ENCODE measurements at regions not wholly inside any gene's neighbourhood (a gene's known extent, or its start where the extent isn't known, plus 50 kb on each side); places are given as distances from the start of the nearest gene placed in this dataset.

DNA sequence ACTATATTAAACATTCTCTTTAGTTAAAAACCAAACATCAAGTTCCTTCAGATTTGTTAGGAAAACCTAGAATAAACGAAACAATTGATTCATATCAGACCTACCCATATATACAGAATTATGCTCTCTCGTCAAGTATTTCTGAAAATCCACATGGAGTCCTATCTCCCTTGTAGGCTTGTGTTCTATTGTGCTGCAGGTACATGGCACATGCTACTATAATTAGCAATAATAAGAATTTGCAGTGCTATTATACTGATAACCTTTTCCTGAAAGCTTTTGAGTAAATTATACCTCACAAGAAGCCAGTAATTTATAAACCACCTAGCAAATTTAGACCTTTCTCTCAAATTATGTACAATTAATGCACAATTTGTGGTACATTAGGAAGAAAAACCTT is 158.6 kb upstream of the STK17B start:
- H3K4me1 ChIP-seq (ENCODE audit: insufficient read depth, low read length) = no peaks in the 10 kb centered on the region
- H2BK120ac ChIP-seq (ENCODE audit: low read depth, low read length, poor library complexity, severe bottlenecking) = no peak overlapping the region
- no peak overlapping the region for H2BK5ac ChIP-seq (ENCODE audit: insufficient read length, low read length)
- no peak overlapping the region for H4K91ac ChIP-seq (ENCODE audit: insufficient read length, low read depth, low read length)
- H3K56ac ChIP-seq (ENCODE audit: insufficient read length, low read depth, low read length) = no peak overlapping the region
- H3K4me1 Mint-ChIP-seq = 0 out of 4 replicates have a peak, but pooled peaks cover 0 to under 1% of the 10 kb centered on the region in 2 experiments
- H3T11ph ChIP-seq (ENCODE audit: low read length) = no peak overlapping the region
- no peak overlapping the region for H3K27ac ChIP-seq (ENCODE audit: insufficient read length, low read depth, low read length)
- no peaks in the 10 kb centered on the region for H3K79me2 ChIP-seq (ENCODE audit: insufficient read depth, low read length)
- no peaks in the 10 kb centered on the region for H3K9me3 ChIP-seq (ENCODE audit: control insufficient read depth, low read depth, low read length)
- H3K4me3 Mint-ChIP-seq = no peak overlapping the region
- no peak overlapping the region for H2AK5ac ChIP-seq (ENCODE audit: insufficient read length, low read length)
- H2BK15ac ChIP-seq (ENCODE audit: low read depth, low read length) = no peak overlapping the region
- no peak overlapping the region for H2AFZ ChIP-seq (ENCODE audit: low read length)
- no peaks in the 10 kb centered on the region for H3K79me1 ChIP-seq (ENCODE audit: insufficient read depth, low read depth, low read length, poor library complexity, severe bottlenecking)
- H4K20me1 ChIP-seq (ENCODE audit: control insufficient read depth, insufficient read depth, insufficient read length) = no peaks in the 10 kb centered on the region
- no peak overlapping the region for H3K18ac ChIP-seq (ENCODE audit: insufficient read length, low read depth, low read length)
- no peak overlapping the region for H4K5ac ChIP-seq (ENCODE audit: insufficient read length, low read depth, low read length)
- no peak overlapping the region for H3K27ac Mint-ChIP-seq
- no peak overlapping the region for H2BK20ac ChIP-seq (ENCODE audit: low read depth, low read length, poor library complexity, severe bottlenecking)
- no peaks in the 10 kb centered on the region for H3K23me2 ChIP-seq (ENCODE audit: insufficient read length, low read depth, low read length, poor library complexity, severe bottlenecking)
- TF ChIP-seq, protein P1, sequence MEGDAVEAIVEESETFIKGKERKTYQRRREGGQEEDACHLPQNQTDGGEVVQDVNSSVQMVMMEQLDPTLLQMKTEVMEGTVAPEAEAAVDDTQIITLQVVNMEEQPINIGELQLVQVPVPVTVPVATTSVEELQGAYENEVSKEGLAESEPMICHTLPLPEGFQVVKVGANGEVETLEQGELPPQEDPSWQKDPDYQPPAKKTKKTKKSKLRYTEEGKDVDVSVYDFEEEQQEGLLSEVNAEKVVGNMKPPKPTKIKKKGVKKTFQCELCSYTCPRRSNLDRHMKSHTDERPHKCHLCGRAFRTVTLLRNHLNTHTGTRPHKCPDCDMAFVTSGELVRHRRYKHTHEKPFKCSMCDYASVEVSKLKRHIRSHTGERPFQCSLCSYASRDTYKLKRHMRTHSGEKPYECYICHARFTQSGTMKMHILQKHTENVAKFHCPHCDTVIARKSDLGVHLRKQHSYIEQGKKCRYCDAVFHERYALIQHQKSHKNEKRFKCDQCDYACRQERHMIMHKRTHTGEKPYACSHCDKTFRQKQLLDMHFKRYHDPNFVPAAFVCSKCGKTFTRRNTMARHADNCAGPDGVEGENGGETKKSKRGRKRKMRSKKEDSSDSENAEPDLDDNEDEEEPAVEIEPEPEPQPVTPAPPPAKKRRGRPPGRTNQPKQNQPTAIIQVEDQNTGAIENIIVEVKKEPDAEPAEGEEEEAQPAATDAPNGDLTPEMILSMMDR (conservative IDR thresholded peaks at IDR 0.05) = no peak
- H4K8ac ChIP-seq (replicated peaks; ENCODE audit: insufficient read length, low read depth, low read length) = no peak overlapping the region
- H3K9ac ChIP-seq (ENCODE audit: extremely low read depth, insufficient read length, low read length) = no peak overlapping the region
- no peak overlapping the region for H2BK12ac ChIP-seq (ENCODE audit: insufficient read length, low read depth, low read length)
- H3K4ac ChIP-seq (ENCODE audit: low read depth, low read length) = no peak overlapping the region
- H3K27me3 Mint-ChIP-seq (ENCODE audit: low read depth) = no peaks in the 10 kb centered on the region
- WGBS (ENCODE audit: extremely low coverage, insufficient read length, low lambda C conversion rate) = no CpG with 5 or more reads among the region's 2 CpGs
- H3K4me2 ChIP-seq (ENCODE audit: insufficient read depth, insufficient read length, low read length) = no peak overlapping the region
- no peak overlapping the region for H3K14ac ChIP-seq (ENCODE audit: insufficient read depth, low read length)
- no peak for DNase-seq
- H3K27me3 ChIP-seq (ENCODE audit: insufficient read depth, low read length) = no peaks in the 10 kb centered on the region
- no peaks in the 10 kb centered on the region for H3K36me3 Mint-ChIP-seq (ENCODE audit: insufficient read depth in 1 of 3, low read depth in 3 of 3)
- no peak overlapping the region for H3K23ac ChIP-seq (ENCODE audit: insufficient read length, low read depth, low read length)
- H3K9me3 Mint-ChIP-seq = no peaks in the 10 kb centered on the region

Measured in H9 (cell line).